H1 (cell line): ENCODE measurements at regions not wholly inside any gene's neighbourhood (a gene's known extent, or its start where the extent isn't known, plus 50 kb on each side); places are given as distances from the start of the nearest gene placed in this dataset.

Experiments
- ATF3 ChIP-seq: IDR thresholded peaks from 2 replicates; pipeline ENCODE4 v1.6.1; 2011; ENCODE audit warnings: low read depth, mild to moderate bottlenecking, low read length; ENCODE audit not compliant: insufficient read depth
- BRCA1 ChIP-seq: IDR thresholded peaks from 2 replicates; pipeline ENCODE4 v1.6.1; 2012; ENCODE audit warnings: low read depth, low read length, improper control_type of control experiment
- CBX8 ChIP-seq: fragments of 300-800, 300-1000 bp; sonication (generic); IDR thresholded peaks from 2 replicates; pipeline ENCODE4 v1.7.1; 2016; ENCODE audit warnings: low read depth, low read length, borderline replicate concordance
- CHD7 ChIP-seq: fragments of 300-600 bp; sonication (generic); IDR thresholded peaks from 2 replicates; pipeline ENCODE4 v1.7.1; 2012; ENCODE audit warnings: low read length, moderate library complexity, mild to moderate bottlenecking, inconsistent platforms; ENCODE audit not compliant: insufficient replicate concordance
- HDAC6 ChIP-seq: IDR thresholded peaks from one replicate; pipeline ENCODE4 v1.7.1; 2012; ENCODE audit warnings: low read depth, mild to moderate bottlenecking, inconsistent platforms, low read length, moderate library complexity

- TF ChIP-seq CHD7 = no peak
- no peak for TF ChIP-seq HDAC6
- TF ChIP-seq ATF3 = no peak
- TF ChIP-seq CBX8 = no peak
- TF ChIP-seq BRCA1 = no peak
Observed at GRCh38 chr2:81136296-81136695, 831.7 kb upstream of the LRRTM1 start (continued).
